Panc1 (cell line): ENCODE measurements at regions not wholly inside any gene's neighbourhood (a gene's known extent, or its start where the extent isn't known, plus 50 kb on each side); places are given as distances from the start of the nearest gene placed in this dataset.

Experiments
- ATAC-seq: fragments of 200-7000 bp; cut with Tn5 transposase; 2 replicates; pipeline ENCODE4 v1.9.1; 2020; ENCODE audit warnings: mild to moderate bottlenecking, moderate library complexity
- BruUV-seq: library from RNA; stranded (reverse); fragments of 400-500 nt; replicated peaks from 2 replicates; lab custom pipeline; 2021; lab: Mats Ljungman, UMichigan
- CTCF ChIA-PET: fragments of 300-600 bp; sonication (Branson Sonifier 250); formaldehyde crosslinking; loops from one replicate; lab custom pipeline; 2022; ENCODE audit warnings: antibody characterized with exemption; lab: Charles Lee
- POLR2A ChIA-PET: fragments of 300-600 bp; sonication (Branson Sonifier 250); formaldehyde crosslinking; loops from one replicate; lab custom pipeline; 2022; ENCODE audit warnings: antibody characterized with exemption; lab: Charles Lee
- DNase-seq: peaks from one replicate; pipeline ENCODE4 v3.0.0-alpha.2; 2010; ENCODE audit warnings: low read depth, low spot score
- H3K27ac ChIP-seq: 2 replicates; pipeline ENCODE4 v1.5.1; 2011; ENCODE audit warnings: mild to moderate bottlenecking, low read length, inconsistent platforms
- H3K27me3 ChIP-seq: fragments of 200-500 bp; sonication (Bioruptor generic); 2 replicates; pipeline ENCODE4 v1.6.0; 2014; ENCODE audit warnings: low read length, inconsistent platforms; ENCODE audit not compliant: control insufficient read depth, insufficient read depth
- H3K36me3 ChIP-seq: fragments of 200-500 bp; sonication (Bioruptor generic); 2 replicates; pipeline ENCODE4 v1.5.1; 2014; ENCODE audit warnings: inconsistent platforms, mild to moderate bottlenecking, low read length, moderate library complexity; ENCODE audit not compliant: control insufficient read depth, insufficient read depth
- H3K4me1 ChIP-seq: 2 replicates; pipeline ENCODE4 v1.5.1; 2011; ENCODE audit warnings: inconsistent platforms, mild to moderate bottlenecking, low read length, moderate library complexity; ENCODE audit not compliant: control insufficient read depth, insufficient read depth
- H3K4me3 ChIP-seq, 2 experiments: 2 replicates each; pipeline ENCODE4 v1.5.1; 2011 to 2012; ENCODE audit warnings: low read depth in 2 of 2, low read length in 2 of 2, mild to moderate bottlenecking in 2 of 2, inconsistent platforms in 1 of 2, moderate library complexity in 1 of 2
- H3K9me3 ChIP-seq: fragments of 200-500 bp; sonication (Bioruptor generic); 2 replicates; pipeline ENCODE4 v1.5.1; 2014; ENCODE audit warnings: low read depth, mild to moderate bottlenecking, inconsistent platforms, low read length, moderate library complexity; ENCODE audit not compliant: control insufficient read depth, insufficient read depth
- POLR2AphosphoS5 ChIP-seq: IDR thresholded peaks from 2 replicates; pipeline ENCODE4 v1.6.1; 2012; ENCODE audit warnings: mild to moderate bottlenecking, low read depth, low read length, moderate library complexity
- SIN3A ChIP-seq: IDR thresholded peaks from 2 replicates; pipeline ENCODE4 v1.6.1; 2012; ENCODE audit warnings: low read depth, mild to moderate bottlenecking, low read length, moderate library complexity, borderline replicate concordance; ENCODE audit not compliant: insufficient read depth
- TCF7L2 ChIP-seq: IDR thresholded peaks from 2 replicates; pipeline ENCODE4 v1.6.1; 2011; ENCODE audit warnings: mild to moderate bottlenecking, low read depth, low read length, inconsistent platforms
- in situ Hi-C: cut with HindIII; loops from 2 replicates; pipeline ENCODE4 v1.10.0; 2016; ENCODE audit warnings: low sequenced_read_pairs, low pct_unique_long_range_greater_than_20kb
- intact Hi-C: fragments of 100-400 bp; cut with micrococcal nuclease; formaldehyde crosslinking; loops from one replicate; pipeline ENCODE4 v1.10.0; 2022; ENCODE audit not compliant: unreplicated experiment
- TF ChIP-seq, protein P1 (sequence below), 2 experiments: IDR thresholded peaks; 2 replicates each; pipeline ENCODE4 v1.6.1; 2011 to 2012; ENCODE audit warnings: low read depth in 2 of 2, control low read depth in 1 of 2, low read length in 1 of 2, mild to moderate bottlenecking in 1 of 2, moderate library complexity in 1 of 2; ENCODE audit not compliant: insufficient read depth in 1 of 2
- TF ChIP-seq, protein P2 (sequence below): fragments of 450-650 bp; IDR thresholded peaks from 2 replicates; pipeline ENCODE4 v1.5.1; 2017; ENCODE audit warnings: mild to moderate bottlenecking

DNA sequence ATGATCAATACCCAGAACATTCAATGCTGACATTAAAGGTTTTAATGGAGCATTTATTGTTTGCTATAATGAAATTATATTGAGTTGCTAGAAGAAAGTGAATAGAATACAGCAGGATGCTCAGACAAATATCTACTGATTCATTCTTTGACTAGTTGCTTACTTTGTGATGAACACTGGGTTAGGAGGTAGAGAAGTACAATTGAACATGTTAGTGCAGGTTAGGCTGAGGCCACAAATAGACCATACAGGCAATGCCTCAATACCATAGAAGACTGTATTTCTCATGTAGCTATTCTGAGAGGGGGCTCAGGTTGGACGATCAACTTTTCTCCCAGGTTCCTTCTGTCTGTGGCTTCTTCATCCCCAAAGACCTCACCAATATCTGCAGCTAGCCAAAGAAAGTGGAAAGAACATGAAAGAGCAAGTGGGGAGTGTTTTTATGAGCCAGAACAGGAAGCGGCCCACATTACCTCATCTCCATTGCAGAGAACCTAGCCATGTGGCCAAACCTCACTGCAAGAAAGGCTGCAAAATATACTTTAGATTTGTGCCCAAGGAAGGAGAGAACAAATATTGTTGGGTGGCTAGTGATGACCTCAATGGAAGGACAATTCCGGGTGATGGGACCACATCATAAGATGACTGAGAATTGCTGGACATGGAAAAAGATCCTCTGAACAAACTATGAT is 180.3 kb upstream of the GATB start:
- intact Hi-C loops (no loop called here), in situ Hi-C loops (no loop called here)
- H3K36me3 ChIP-seq, result no peaks in the 10 kb centered on the region
- DNase-seq (no peak), ATAC-seq (no peak)
- no peak overlapping the region for H3K27ac ChIP-seq
- no peak overlapping the region for H3K4me3 ChIP-seq
- TF ChIP-seq, protein P1, sequence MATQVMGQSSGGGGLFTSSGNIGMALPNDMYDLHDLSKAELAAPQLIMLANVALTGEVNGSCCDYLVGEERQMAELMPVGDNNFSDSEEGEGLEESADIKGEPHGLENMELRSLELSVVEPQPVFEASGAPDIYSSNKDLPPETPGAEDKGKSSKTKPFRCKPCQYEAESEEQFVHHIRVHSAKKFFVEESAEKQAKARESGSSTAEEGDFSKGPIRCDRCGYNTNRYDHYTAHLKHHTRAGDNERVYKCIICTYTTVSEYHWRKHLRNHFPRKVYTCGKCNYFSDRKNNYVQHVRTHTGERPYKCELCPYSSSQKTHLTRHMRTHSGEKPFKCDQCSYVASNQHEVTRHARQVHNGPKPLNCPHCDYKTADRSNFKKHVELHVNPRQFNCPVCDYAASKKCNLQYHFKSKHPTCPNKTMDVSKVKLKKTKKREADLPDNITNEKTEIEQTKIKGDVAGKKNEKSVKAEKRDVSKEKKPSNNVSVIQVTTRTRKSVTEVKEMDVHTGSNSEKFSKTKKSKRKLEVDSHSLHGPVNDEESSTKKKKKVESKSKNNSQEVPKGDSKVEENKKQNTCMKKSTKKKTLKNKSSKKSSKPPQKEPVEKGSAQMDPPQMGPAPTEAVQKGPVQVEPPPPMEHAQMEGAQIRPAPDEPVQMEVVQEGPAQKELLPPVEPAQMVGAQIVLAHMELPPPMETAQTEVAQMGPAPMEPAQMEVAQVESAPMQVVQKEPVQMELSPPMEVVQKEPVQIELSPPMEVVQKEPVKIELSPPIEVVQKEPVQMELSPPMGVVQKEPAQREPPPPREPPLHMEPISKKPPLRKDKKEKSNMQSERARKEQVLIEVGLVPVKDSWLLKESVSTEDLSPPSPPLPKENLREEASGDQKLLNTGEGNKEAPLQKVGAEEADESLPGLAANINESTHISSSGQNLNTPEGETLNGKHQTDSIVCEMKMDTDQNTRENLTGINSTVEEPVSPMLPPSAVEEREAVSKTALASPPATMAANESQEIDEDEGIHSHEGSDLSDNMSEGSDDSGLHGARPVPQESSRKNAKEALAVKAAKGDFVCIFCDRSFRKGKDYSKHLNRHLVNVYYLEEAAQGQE (IDR thresholded peaks at IDR 0.05; ENCODE audit: insufficient read depth in 1 of 2, low read depth in 2 of 2, low read length in 1 of 2), result no peak
- no peak for TF ChIP-seq SIN3A
- no peak for TF ChIP-seq POLR2AphosphoS5
- TF ChIP-seq, protein P2, sequence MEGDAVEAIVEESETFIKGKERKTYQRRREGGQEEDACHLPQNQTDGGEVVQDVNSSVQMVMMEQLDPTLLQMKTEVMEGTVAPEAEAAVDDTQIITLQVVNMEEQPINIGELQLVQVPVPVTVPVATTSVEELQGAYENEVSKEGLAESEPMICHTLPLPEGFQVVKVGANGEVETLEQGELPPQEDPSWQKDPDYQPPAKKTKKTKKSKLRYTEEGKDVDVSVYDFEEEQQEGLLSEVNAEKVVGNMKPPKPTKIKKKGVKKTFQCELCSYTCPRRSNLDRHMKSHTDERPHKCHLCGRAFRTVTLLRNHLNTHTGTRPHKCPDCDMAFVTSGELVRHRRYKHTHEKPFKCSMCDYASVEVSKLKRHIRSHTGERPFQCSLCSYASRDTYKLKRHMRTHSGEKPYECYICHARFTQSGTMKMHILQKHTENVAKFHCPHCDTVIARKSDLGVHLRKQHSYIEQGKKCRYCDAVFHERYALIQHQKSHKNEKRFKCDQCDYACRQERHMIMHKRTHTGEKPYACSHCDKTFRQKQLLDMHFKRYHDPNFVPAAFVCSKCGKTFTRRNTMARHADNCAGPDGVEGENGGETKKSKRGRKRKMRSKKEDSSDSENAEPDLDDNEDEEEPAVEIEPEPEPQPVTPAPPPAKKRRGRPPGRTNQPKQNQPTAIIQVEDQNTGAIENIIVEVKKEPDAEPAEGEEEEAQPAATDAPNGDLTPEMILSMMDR, result no peak
- TF ChIP-seq TCF7L2, result no peak
- no peaks in the 10 kb centered on the region for H3K4me1 ChIP-seq
- no TSS peak for BruUV-seq
- no peaks in the 10 kb centered on the region for H3K9me3 ChIP-seq
- CTCF ChIA-PET, result no interaction called here
- H3K27me3 ChIP-seq, result no peaks in the 10 kb centered on the region
- POLR2A ChIA-PET, result no interaction called here

DNA sequence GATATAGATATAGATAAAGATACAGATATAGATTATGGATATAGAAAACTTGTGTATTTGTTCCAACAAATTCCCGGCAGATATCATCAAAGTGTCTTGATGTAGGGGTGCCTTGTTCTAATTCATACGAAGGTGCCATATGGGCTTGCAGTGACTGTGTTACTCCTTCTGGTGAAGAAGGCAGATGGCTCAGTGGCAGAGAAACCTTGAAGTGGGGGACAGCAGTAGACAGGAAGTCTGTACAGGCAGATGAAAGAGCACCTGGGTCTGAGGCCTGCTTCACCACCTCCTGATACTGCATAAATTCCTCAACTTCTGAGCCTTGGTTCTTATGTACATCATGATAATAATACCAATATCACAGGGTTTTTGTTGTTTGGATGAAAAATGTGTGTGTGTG is 179.5 kb upstream of the GATB start:
- Histone ChIP-seq H3K27me3 (no peaks in the 10 kb centered on the region), H3K36me3 (no peaks in the 10 kb centered on the region), H3K9me3 (no peaks in the 10 kb centered on the region), H3K27ac (no peak overlapping the region), H3K4me3 (no peak overlapping the region), H3K4me1 (no peaks in the 10 kb centered on the region)
- POLR2A ChIA-PET, result no interaction called here
- TF ChIP-seq, protein P2, result no peak
- no peak for TF ChIP-seq SIN3A
- no peak for TF ChIP-seq POLR2AphosphoS5
- TF ChIP-seq, protein P1 (IDR thresholded peaks at IDR 0.05; ENCODE audit: insufficient read depth in 1 of 2, low read depth in 2 of 2, low read length in 1 of 2), result no peak
- TF ChIP-seq TCF7L2, result no peak
- ATAC-seq, result no peak
- intact Hi-C loops, result no loop called here
- BruUV-seq, result no TSS peak
- no peak for DNase-seq
- CTCF ChIA-PET, result no interaction called here
- in situ Hi-C loops, result no loop called here
